ENCODE measurements at regions not wholly inside any gene's neighbourhood (a gene's known extent, or its start where the extent isn't known, plus 50 kb on each side); places are given as distances from the start of the nearest gene placed in this dataset.

- TF ChIP-seq POLR2A (IDR thresholded peaks at IDR 0.05; ENCODE audit: extremely low read depth, insufficient read length) (no peak), CTCF (IDR thresholded peaks at IDR 0.05; ENCODE audit: low read depth, low read length) (no peak)
These were observed 86.2 kb upstream of the BLTP1 start for GRCh38 chr4:122065915-122066314.

Measured in NB4 (cell line).